GM12878 (cell line): ENCODE measurements at regions not wholly inside any gene's neighbourhood (a gene's known extent, or its start where the extent isn't known, plus 50 kb on each side); places are given as distances from the start of the nearest gene placed in this dataset.

Experiments used
- CHD2 ChIP-seq: IDR thresholded peaks from 2 replicates; pipeline ENCODE4 v1.6.1; 2011; ENCODE audit warnings: low read depth, low read length, improper control_type of control experiment, borderline replicate concordance
- DPF2 ChIP-seq: fragments of 450-650 bp; IDR thresholded peaks from 2 replicates; pipeline ENCODE4 v1.6.1; 2017; ENCODE audit warnings: mild to moderate bottlenecking
- HCFC1 ChIP-seq: fragments of 150-350 bp; IDR thresholded peaks from 2 replicates; pipeline ENCODE4 v1.6.1; 2014; ENCODE audit warnings: low read length
- IRF4 ChIP-seq: IDR thresholded peaks from 2 replicates; pipeline ENCODE4 v1.6.1; 2011; ENCODE audit warnings: low read depth, low read length
- MEF2A ChIP-seq: IDR thresholded peaks from 2 replicates; pipeline ENCODE4 v1.6.1; 2011; ENCODE audit warnings: low read depth, mild to moderate bottlenecking, low read length, moderate library complexity; ENCODE audit not compliant: insufficient read depth
- MXI1 ChIP-seq: fragments of 150-350 bp; IDR thresholded peaks from 2 replicates; pipeline ENCODE4 v1.6.1; 2011; ENCODE audit warnings: low read depth, mild to moderate bottlenecking, inconsistent platforms, low read length, improper control_type of control experiment
- NFXL1 ChIP-seq: fragments of 450-650 bp; IDR thresholded peaks from 2 replicates; pipeline ENCODE4 v1.6.1; 2017; ENCODE audit warnings: antibody characterized with exemption, mild to moderate bottlenecking, borderline replicate concordance
- NR2C1 ChIP-seq: fragments of 450-650 bp; IDR thresholded peaks from 2 replicates; pipeline ENCODE4 v1.6.1; 2017; ENCODE audit warnings: antibody characterized with exemption, mild to moderate bottlenecking, moderate library complexity
- NRF1 ChIP-seq: conservative IDR thresholded peaks from 2 replicates; pipeline ENCODE4 v1.6.1; 2011; ENCODE audit warnings: mild to moderate bottlenecking, low read depth, low read length, improper control_type of control experiment
- SIN3A ChIP-seq: IDR thresholded peaks from 2 replicates; pipeline ENCODE4 v1.6.1; 2012; ENCODE audit warnings: low read depth, low read length, improper control_type of control experiment
- SRF ChIP-seq, 2 experiments: IDR thresholded peaks; 2 replicates each; pipeline ENCODE4 v1.6.1; 2011; ENCODE audit warnings: low read depth in 2 of 2, low read length in 2 of 2, mild to moderate bottlenecking in 1 of 2, moderate library complexity in 1 of 2
- STAT1 ChIP-seq: fragments of 450-650 bp; conservative IDR thresholded peaks from 2 replicates; pipeline ENCODE4 v1.6.1; 2014; ENCODE audit warnings: antibody characterized with exemption, mild to moderate bottlenecking
- TCF12 ChIP-seq: IDR thresholded peaks from 2 replicates; pipeline ENCODE4 v1.6.1; 2011; ENCODE audit warnings: low read depth, mild to moderate bottlenecking, low read length
- YBX1 ChIP-seq: fragments of 450-650 bp; IDR thresholded peaks from 2 replicates; pipeline ENCODE4 v1.6.1; 2016; ENCODE audit warnings: antibody characterized with exemption
- ZSCAN29 ChIP-seq: fragments of 450-650 bp; IDR thresholded peaks from 2 replicates; pipeline ENCODE4 v1.6.1; 2017; ENCODE audit warnings: mild to moderate bottlenecking, moderate library complexity
- ZZZ3 ChIP-seq: IDR thresholded peaks from 2 replicates; pipeline ENCODE4 v1.6.1; 2011; ENCODE audit warnings: low read depth; ENCODE audit not compliant: control insufficient read depth, insufficient read length
- TF ChIP-seq, protein P1 (sequence below): fragments of 150-350 bp; IDR thresholded peaks from 2 replicates; pipeline ENCODE4 v1.6.1; 2016; ENCODE audit warnings: low read depth, low read length
- TF ChIP-seq, protein P2 (sequence below): fragments of 450-650 bp; IDR thresholded peaks from 2 replicates; pipeline ENCODE4 v1.6.1; 2017; ENCODE audit warnings: mild to moderate bottlenecking, low read depth, inconsistent platforms; ENCODE audit not compliant: poor library complexity, severe bottlenecking
- TF ChIP-seq, protein P3 (sequence below): fragments of 450-650 bp; IDR thresholded peaks from 2 replicates; pipeline ENCODE4 v1.6.1; 2017; ENCODE audit warnings: mild to moderate bottlenecking, moderate library complexity
- TF ChIP-seq, protein P4 (sequence below): IDR thresholded peaks from 2 replicates; pipeline ENCODE4 v1.6.1; 2011; ENCODE audit warnings: borderline replicate concordance, low read depth, mild to moderate bottlenecking, moderate library complexity, mixed read lengths, low read length; ENCODE audit not compliant: insufficient read depth; ENCODE audit errors: extremely low read length

DNA sequence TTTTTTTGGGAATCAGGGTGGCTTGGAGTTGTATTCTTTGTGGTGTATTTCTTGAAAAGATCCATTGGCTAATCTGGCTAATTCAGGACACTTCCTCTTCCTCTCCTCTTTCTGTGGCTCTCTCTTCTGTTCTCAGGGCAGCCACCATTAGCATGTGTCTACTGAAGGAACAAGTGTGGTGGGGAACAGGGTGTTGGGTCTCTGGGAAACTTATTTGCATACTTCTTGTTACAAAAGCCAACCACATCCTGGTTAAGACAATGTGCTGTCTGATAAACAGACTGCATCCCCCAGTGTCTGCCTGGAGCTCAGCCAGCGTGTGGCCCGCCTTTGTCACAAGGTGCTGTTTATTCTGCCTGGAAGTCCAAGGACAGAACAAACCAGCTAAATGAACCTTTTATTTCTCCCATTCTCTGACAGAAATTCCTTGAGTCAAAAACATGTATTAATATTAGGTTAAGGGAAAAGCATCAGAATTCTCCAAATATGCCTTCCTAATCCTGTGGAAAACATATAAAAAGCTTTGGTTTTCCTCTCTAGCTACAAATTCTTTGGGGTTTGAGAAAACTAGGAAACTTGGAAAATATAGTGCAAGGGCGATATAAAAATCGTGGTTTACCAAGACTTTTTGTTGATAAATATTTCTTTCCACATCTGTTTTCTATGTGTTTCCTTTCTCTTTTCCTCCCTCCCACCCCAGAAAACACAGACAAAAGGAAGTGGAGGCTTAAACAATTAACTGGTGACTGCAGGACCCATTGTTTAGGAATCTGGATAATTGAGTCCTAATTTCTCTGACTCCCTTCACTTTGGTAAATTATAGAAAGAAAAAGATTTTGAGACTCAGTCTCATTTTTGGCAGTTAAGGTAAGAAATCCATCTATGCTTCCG, 203.6 kb downstream of the SPRY1 start (continued):
- TF ChIP-seq NRF1 (no peak), DPF2 (peak; percentile 70; the same call in 1 of the 2 replicates), TCF12 (no peak), SIN3A (no peak), STAT1 (no peak), ZZZ3 (no peak), MXI1 (no peak), CHD2 (peak; percentile 44; the same call in 1 of the 2 replicates), MEF2A (no peak; the same call in 1 of the 2 replicates), HCFC1 (no peak), ZSCAN29 (no peak), NR2C1 (no peak), IRF4 (no peak), SRF (IDR thresholded peaks at IDR 0.05; ENCODE audit: low read depth in 2 of 2, low read length in 2 of 2) (no peak), NFXL1 (no peak), YBX1 (no peak)
- TF ChIP-seq, protein P1, sequence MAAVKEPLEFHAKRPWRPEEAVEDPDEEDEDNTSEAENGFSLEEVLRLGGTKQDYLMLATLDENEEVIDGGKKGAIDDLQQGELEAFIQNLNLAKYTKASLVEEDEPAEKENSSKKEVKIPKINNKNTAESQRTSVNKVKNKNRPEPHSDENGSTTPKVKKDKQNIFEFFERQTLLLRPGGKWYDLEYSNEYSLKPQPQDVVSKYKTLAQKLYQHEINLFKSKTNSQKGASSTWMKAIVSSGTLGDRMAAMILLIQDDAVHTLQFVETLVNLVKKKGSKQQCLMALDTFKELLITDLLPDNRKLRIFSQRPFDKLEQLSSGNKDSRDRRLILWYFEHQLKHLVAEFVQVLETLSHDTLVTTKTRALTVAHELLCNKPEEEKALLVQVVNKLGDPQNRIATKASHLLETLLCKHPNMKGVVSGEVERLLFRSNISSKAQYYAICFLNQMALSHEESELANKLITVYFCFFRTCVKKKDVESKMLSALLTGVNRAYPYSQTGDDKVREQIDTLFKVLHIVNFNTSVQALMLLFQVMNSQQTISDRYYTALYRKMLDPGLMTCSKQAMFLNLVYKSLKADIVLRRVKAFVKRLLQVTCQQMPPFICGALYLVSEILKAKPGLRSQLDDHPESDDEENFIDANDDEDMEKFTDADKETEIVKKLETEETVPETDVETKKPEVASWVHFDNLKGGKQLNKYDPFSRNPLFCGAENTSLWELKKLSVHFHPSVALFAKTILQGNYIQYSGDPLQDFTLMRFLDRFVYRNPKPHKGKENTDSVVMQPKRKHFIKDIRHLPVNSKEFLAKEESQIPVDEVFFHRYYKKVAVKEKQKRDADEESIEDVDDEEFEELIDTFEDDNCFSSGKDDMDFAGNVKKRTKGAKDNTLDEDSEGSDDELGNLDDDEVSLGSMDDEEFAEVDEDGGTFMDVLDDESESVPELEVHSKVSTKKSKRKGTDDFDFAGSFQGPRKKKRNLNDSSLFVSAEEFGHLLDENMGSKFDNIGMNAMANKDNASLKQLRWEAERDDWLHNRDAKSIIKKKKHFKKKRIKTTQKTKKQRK, result no peak
- TF ChIP-seq, protein P2, sequence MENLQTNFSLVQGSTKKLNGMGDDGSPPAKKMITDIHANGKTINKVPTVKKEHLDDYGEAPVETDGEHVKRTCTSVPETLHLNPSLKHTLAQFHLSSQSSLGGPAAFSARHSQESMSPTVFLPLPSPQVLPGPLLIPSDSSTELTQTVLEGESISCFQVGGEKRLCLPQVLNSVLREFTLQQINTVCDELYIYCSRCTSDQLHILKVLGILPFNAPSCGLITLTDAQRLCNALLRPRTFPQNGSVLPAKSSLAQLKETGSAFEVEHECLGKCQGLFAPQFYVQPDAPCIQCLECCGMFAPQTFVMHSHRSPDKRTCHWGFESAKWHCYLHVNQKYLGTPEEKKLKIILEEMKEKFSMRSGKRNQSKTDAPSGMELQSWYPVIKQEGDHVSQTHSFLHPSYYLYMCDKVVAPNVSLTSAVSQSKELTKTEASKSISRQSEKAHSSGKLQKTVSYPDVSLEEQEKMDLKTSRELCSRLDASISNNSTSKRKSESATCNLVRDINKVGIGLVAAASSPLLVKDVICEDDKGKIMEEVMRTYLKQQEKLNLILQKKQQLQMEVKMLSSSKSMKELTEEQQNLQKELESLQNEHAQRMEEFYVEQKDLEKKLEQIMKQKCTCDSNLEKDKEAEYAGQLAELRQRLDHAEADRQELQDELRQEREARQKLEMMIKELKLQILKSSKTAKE, result peak; percentile 84
- TF ChIP-seq, protein P3, sequence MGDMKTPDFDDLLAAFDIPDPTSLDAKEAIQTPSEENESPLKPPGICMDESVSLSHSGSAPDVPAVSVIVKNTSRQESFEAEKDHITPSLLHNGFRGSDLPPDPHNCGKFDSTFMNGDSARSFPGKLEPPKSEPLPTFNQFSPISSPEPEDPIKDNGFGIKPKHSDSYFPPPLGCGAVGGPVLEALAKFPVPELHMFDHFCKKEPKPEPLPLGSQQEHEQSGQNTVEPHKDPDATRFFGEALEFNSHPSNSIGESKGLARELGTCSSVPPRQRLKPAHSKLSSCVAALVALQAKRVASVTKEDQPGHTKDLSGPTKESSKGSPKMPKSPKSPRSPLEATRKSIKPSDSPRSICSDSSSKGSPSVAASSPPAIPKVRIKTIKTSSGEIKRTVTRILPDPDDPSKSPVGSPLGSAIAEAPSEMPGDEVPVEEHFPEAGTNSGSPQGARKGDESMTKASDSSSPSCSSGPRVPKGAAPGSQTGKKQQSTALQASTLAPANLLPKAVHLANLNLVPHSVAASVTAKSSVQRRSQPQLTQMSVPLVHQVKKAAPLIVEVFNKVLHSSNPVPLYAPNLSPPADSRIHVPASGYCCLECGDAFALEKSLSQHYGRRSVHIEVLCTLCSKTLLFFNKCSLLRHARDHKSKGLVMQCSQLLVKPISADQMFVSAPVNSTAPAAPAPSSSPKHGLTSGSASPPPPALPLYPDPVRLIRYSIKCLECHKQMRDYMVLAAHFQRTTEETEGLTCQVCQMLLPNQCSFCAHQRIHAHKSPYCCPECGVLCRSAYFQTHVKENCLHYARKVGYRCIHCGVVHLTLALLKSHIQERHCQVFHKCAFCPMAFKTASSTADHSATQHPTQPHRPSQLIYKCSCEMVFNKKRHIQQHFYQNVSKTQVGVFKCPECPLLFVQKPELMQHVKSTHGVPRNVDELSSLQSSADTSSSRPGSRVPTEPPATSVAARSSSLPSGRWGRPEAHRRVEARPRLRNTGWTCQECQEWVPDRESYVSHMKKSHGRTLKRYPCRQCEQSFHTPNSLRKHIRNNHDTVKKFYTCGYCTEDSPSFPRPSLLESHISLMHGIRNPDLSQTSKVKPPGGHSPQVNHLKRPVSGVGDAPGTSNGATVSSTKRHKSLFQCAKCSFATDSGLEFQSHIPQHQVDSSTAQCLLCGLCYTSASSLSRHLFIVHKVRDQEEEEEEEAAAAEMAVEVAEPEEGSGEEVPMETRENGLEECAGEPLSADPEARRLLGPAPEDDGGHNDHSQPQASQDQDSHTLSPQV, result no peak
- TF ChIP-seq, protein P4, sequence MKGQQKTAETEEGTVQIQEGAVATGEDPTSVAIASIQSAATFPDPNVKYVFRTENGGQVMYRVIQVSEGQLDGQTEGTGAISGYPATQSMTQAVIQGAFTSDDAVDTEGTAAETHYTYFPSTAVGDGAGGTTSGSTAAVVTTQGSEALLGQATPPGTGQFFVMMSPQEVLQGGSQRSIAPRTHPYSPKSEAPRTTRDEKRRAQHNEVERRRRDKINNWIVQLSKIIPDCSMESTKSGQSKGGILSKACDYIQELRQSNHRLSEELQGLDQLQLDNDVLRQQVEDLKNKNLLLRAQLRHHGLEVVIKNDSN, result no peak
